NCI-H146 (cell line): ENCODE measurements at regions not wholly inside any gene's neighbourhood (a gene's known extent, or its start where the extent isn't known, plus 50 kb on each side); places are given as distances from the start of the nearest gene placed in this dataset.

ENCODE experiments used
- DNase-seq: peaks from one replicate; lab custom pipeline; 2025; lab: John Stamatoyannopoulos, UW

GRCh38 chr10:42933448-42934340, 143.2 kb upstream of the RET start:
- peak; percentile 80 for DNase-seq

- DNase-seq, result peak; percentile 20
These were observed 142.5 kb upstream of the RET start for GRCh38 chr10:42934351-42934811.

GRCh38 chr10:42934842-42935241, 142.0 kb upstream of the RET start:
- DNase-seq, result no peak

- DNase-seq, result no peak
These were observed 141.4 kb upstream of the RET start for GRCh38 chr10:42935466-42935865.

GRCh38 chr10:42936580-42936979, 140.3 kb upstream of the RET start:
- DNase-seq, result no peak

GRCh38 chr10:42937048-42937447, 139.8 kb upstream of the RET start:
- no peak for DNase-seq

- DNase-seq, result peak; percentile 38
These were observed 139.2 kb upstream of the RET start for GRCh38 chr10:42937649-42938180.

GRCh38 chr10:42938351-42938750, 138.5 kb upstream of the RET start:
- no peak for DNase-seq

GRCh38 chr10:42939237-42939636, 137.6 kb upstream of the RET start:
- no peak for DNase-seq

GRCh38 chr10:42939685-42940366, 137.0 kb upstream of the RET start:
- DNase-seq, result no peak

GRCh38 chr10:42940487-42941294, 136.2 kb upstream of the RET start:
- no peak for DNase-seq

GRCh38 chr10:42941295-42941644, 135.6 kb upstream of the RET start:
- no peak for DNase-seq

- DNase-seq, result no peak
These were observed 135.1 kb upstream of the RET start for GRCh38 chr10:42941790-42942189.

GRCh38 chr10:42942279-42942950, 134.5 kb upstream of the RET start:
- DNase-seq, result no peak

- no peak for DNase-seq
These were observed 133.6 kb upstream of the RET start for GRCh38 chr10:42943025-42943818.

GRCh38 chr10:42948040-42948439, 128.8 kb upstream of the RET start:
- no peak for DNase-seq

- DNase-seq, result no peak
These were observed 127.6 kb upstream of the RET start for GRCh38 chr10:42949287-42949686.

GRCh38 chr10:42950606-42951485, 126.0 kb upstream of the RET start:
- DNase-seq, result no peak

GRCh38 chr10:42951486-42952251, 125.2 kb upstream of the RET start:
- DNase-seq, result peak; percentile 83
